A549 (cell line): ENCODE measurements at regions not wholly inside any gene's neighbourhood (a gene's known extent, or its start where the extent isn't known, plus 50 kb on each side); places are given as distances from the start of the nearest gene placed in this dataset.
"Not testable (repeated sequence)": the region's sequence is repeated elsewhere in the genome, so short reads cannot be mapped to it uniquely, and the experiment has no call there.

ENCODE experiments used
- ATAC-seq, 2 experiments: fragments of 200-7000 bp in 1 of 2; fragments of >200 bp in 1 of 2; cut with Nextera tagmentation in 1 of 2; cut with Tn5 transposase in 1 of 2; 3 replicates each; pipeline versions ENCODE4 v1.8.0 to v1.9.1; 2018 to 2020; ENCODE audit warnings: mild to moderate bottlenecking in 1 of 2, moderate library complexity in 1 of 2
- CTCF ChIA-PET: fragments of 300-600 bp; sonication (Branson Sonifier 250); formaldehyde crosslinking; extraction: SDS; loops from one replicate; lab custom pipeline; 2021; ENCODE audit warnings: antibody characterized with exemption, inconsistent platforms; lab: Yijun Ruan, JAX
- POLR2A ChIA-PET: fragments of 350-600 bp; formaldehyde crosslinking; extraction: SDS; loops from one replicate; lab custom pipeline; 2021; ENCODE audit warnings: antibody characterized with exemption, inconsistent platforms; lab: Yijun Ruan, JAX
- DNase-seq, 2 experiments: peaks; one replicate each; pipeline versions ENCODE4 v3.0.0 to v3.0.0-alpha.2; 2011 to 2016; ENCODE audit warnings: low read depth in 1 of 2, low spot score in 1 of 2
- FAIRE-seq: peaks from 2 replicates; lab custom pipeline; 2011; peaks lifted over from hg19 to GRCh38; lab: Jason Lieb, UNC
- H3K27ac ChIP-seq, 2 experiments: fragments of >200 bp; sonication (Bioruptor Twin); formaldehyde crosslinking; 3 replicates each; pipeline ENCODE4 v1.5.1; 2016 to 2017
- H3K4me1 ChIP-seq: fragments of >200 bp; sonication (Bioruptor Twin); formaldehyde crosslinking; 3 replicates; pipeline ENCODE4 v1.6.1; 2016
- H3K4me2 ChIP-seq: fragments of >200 bp; sonication (Bioruptor Twin); formaldehyde crosslinking; 3 replicates; pipeline ENCODE4 v1.6.1; 2016
- H3K4me3 ChIP-seq: fragments of >200 bp; sonication (Bioruptor Twin); formaldehyde crosslinking; 3 replicates; pipeline ENCODE4 v1.5.1; 2016
- H3K9me3 ChIP-seq: fragments of >200 bp; sonication (Bioruptor Twin); formaldehyde crosslinking; 3 replicates; pipeline ENCODE4 v1.6.1; 2016
- BHLHE40 ChIP-seq: IDR thresholded peaks from 2 replicates; pipeline ENCODE4 v1.6.1; 2012; ENCODE audit warnings: low read depth, low read length, inconsistent platforms
- CBX2 ChIP-seq: fragments of 200-600 bp; sonication (generic); IDR thresholded peaks from 2 replicates; pipeline ENCODE4 v1.6.1; 2016; ENCODE audit warnings: low read depth, mild to moderate bottlenecking, borderline replicate concordance
- CBX8 ChIP-seq: fragments of 200-600 bp; sonication (generic); IDR thresholded peaks from 2 replicates; pipeline ENCODE4 v1.6.1; 2016
- CHD4 ChIP-seq: fragments of 200-600 bp; sonication (generic); IDR thresholded peaks from 2 replicates; pipeline ENCODE4 v1.6.1; 2016; ENCODE audit warnings: antibody characterized with exemption, mild to moderate bottlenecking, borderline replicate concordance
- GATA3 ChIP-seq: IDR thresholded peaks from 2 replicates; pipeline ENCODE4 v1.6.1; 2012; ENCODE audit warnings: borderline replicate concordance
- HDAC2 ChIP-seq: fragments of 200-600 bp; sonication (generic); IDR thresholded peaks from 2 replicates; pipeline ENCODE4 v1.6.1; 2016
- HES2 ChIP-seq: fragments of >200 bp; sonication (Bioruptor Twin); formaldehyde crosslinking; IDR thresholded peaks from 2 replicates; pipeline ENCODE4 v1.6.1; 2016
- HOXB13 ChIP-seq: fragments of 250-450 bp; sonication (Bioruptor Pico); IDR thresholded peaks from 2 replicates; pipeline ENCODE4 v1.5.0; 2020; ENCODE audit warnings: low read depth, mild to moderate bottlenecking, moderate library complexity
- JUNB ChIP-seq: fragments of >200 bp; sonication (Bioruptor Twin); formaldehyde crosslinking; IDR thresholded peaks from 2 replicates; pipeline ENCODE4 v1.6.1; 2016
- KDM5A ChIP-seq: fragments of 200-600 bp; sonication (generic); IDR thresholded peaks from 2 replicates; pipeline ENCODE4 v1.6.1; 2016; ENCODE audit warnings: antibody characterized with exemption, mild to moderate bottlenecking
- MAFK ChIP-seq: fragments of 450-650 bp; IDR thresholded peaks from 2 replicates; pipeline ENCODE4 v1.6.1; 2014; ENCODE audit not compliant: partially characterized antibody
- MAZ ChIP-seq: fragments of 150-350 bp; IDR thresholded peaks from 2 replicates; pipeline ENCODE4 v1.6.1; 2014; ENCODE audit warnings: antibody characterized with exemption, low read depth, low read length, borderline replicate concordance
- MYC ChIP-seq: IDR thresholded peaks from 2 replicates; pipeline ENCODE4 v1.6.1; 2012; ENCODE audit warnings: mild to moderate bottlenecking, inconsistent platforms, low read length, improper control_type of control experiment, borderline replicate concordance
- NPAS2 ChIP-seq: fragments of 250-450 bp; sonication (Bioruptor Pico); IDR thresholded peaks from 2 replicates; pipeline ENCODE4 v1.8.0; 2022; ENCODE audit warnings: mild to moderate bottlenecking, moderate library complexity, borderline replicate concordance
- NR3C1 ChIP-seq: fragments of >200 bp; sonication (Bioruptor Twin); formaldehyde crosslinking; IDR thresholded peaks from 3 replicates; pipeline ENCODE4 v1.6.1; 2017
- PHF8 ChIP-seq: fragments of 200-600 bp; sonication (generic); IDR thresholded peaks from 2 replicates; pipeline ENCODE4 v1.6.1; 2016; ENCODE audit warnings: low read depth, mild to moderate bottlenecking, antibody characterized with exemption, moderate library complexity, borderline replicate concordance
- POLR2AphosphoS2 ChIP-seq: conservative IDR thresholded peaks from 2 replicates; pipeline ENCODE4 v1.6.1; 2012; ENCODE audit warnings: low read length, improper control_type of control experiment, inconsistent platforms
- RAD21 ChIP-seq, 2 experiments: fragments of >200 bp in 1 of 2; sonication (Bioruptor Twin) in 1 of 2; formaldehyde crosslinking in 1 of 2; IDR thresholded peaks in 1 of 2; conservative IDR thresholded peaks in 1 of 2; 2 replicates in 1 of 2; 3 replicates in 1 of 2; pipeline ENCODE4 v1.6.1; 2012 to 2018; ENCODE audit warnings: inconsistent platforms in 1 of 2
- RARB ChIP-seq: fragments of 250-450 bp; sonication (Bioruptor Pico); IDR thresholded peaks from 2 replicates; pipeline ENCODE4 v1.8.0; 2021; ENCODE audit warnings: mild to moderate bottlenecking, moderate library complexity
- RNF2 ChIP-seq: fragments of 200-600 bp; sonication (generic); IDR thresholded peaks from 2 replicates; pipeline ENCODE4 v1.6.1; 2016; ENCODE audit warnings: low read depth, mild to moderate bottlenecking, antibody characterized with exemption, moderate library complexity, borderline replicate concordance
- SMC3 ChIP-seq: fragments of >200 bp; sonication (Bioruptor Twin); formaldehyde crosslinking; IDR thresholded peaks from 3 replicates; pipeline ENCODE4 v1.6.1; 2018; ENCODE audit warnings: inconsistent platforms
- ZSCAN20 ChIP-seq: fragments of 250-450 bp; sonication (Bioruptor Pico); IDR thresholded peaks from 2 replicates; pipeline ENCODE4 v1.8.0; 2022; ENCODE audit warnings: mild to moderate bottlenecking, moderate library complexity
- WGBS: methylation state at CpG from one replicate; pipeline ENCODE4 v1.1.6; 2017; ENCODE audit errors: missing lambda C conversion rate; 5-methylcytosine and 5-hydroxymethylcytosine counted together

GRCh38 chr7:13748998-13749397 lies 240.5 kb downstream of the ETV1 start:
- no peak for DNase-seq
- no peak overlapping the region for H3K4me3 ChIP-seq
- 16% methylated on average over 6 of the region's 6 CpGs for WGBS
- no peak for FAIRE-seq
- no peaks in the 10 kb centered on the region for H3K4me1 ChIP-seq
- no peaks in the 10 kb centered on the region for H3K9me3 ChIP-seq
- ChIA-PET CTCF (no interaction called here), POLR2A (no interaction called here)
- H3K4me2 ChIP-seq: no peak overlapping the region
- H3K27ac ChIP-seq: no peak overlapping the region
- no peak for TF ChIP-seq NR3C1
- TF ChIP-seq POLR2AphosphoS2: no peak
- TF ChIP-seq SMC3: no peak
- TF ChIP-seq HDAC2: no peak
- TF ChIP-seq ZSCAN20 (CRISPR knock-in tag): no peak
- no peak for TF ChIP-seq RNF2
- no peak for ATAC-seq

GRCh38 chr7:13749636-13750035 lies 239.8 kb downstream of the ETV1 start:
- no peak overlapping the region for H3K27ac ChIP-seq
- no peak overlapping the region for H3K4me2 ChIP-seq
- no peaks in the 10 kb centered on the region for H3K4me1 ChIP-seq
- no peak for ATAC-seq
- POLR2A ChIA-PET: no interaction called here
- FAIRE-seq: no peak
- TF ChIP-seq PHF8 (no peak), KDM5A (no peak)
- 30% methylated on average over 3 of the region's 3 CpGs for WGBS
- CTCF ChIA-PET: no interaction called here
- no peak overlapping the region for H3K4me3 ChIP-seq
- no peaks in the 10 kb centered on the region for H3K9me3 ChIP-seq
- no peak for DNase-seq

- no peak overlapping the region for H3K4me2 ChIP-seq
- 4% methylated on average over 1 of the region's 1 CpG for WGBS
- no peak for TF ChIP-seq HES2
- TF ChIP-seq RAD21 (conservative IDR thresholded peaks at IDR 0.05 in 1 of 2, IDR thresholded peaks at IDR 0.05 in 1 of 2): no peak
- TF ChIP-seq RARB (CRISPR knock-in tag): no peak
- no peak for TF ChIP-seq HOXB13
- no peak for TF ChIP-seq PHF8
- no peaks in the 10 kb centered on the region for H3K4me1 ChIP-seq
- H3K9me3 ChIP-seq: no peaks in the 10 kb centered on the region
- ChIA-PET POLR2A (no interaction called here), CTCF (no interaction called here)
- no peak overlapping the region for H3K27ac ChIP-seq
- H3K4me3 ChIP-seq: no peak overlapping the region
- FAIRE-seq: no peak
- DNase-seq: no peak
- ATAC-seq: no peak
These were observed 237.7 kb downstream of the ETV1 start for GRCh38 chr7:13751766-13752165.

DNA sequence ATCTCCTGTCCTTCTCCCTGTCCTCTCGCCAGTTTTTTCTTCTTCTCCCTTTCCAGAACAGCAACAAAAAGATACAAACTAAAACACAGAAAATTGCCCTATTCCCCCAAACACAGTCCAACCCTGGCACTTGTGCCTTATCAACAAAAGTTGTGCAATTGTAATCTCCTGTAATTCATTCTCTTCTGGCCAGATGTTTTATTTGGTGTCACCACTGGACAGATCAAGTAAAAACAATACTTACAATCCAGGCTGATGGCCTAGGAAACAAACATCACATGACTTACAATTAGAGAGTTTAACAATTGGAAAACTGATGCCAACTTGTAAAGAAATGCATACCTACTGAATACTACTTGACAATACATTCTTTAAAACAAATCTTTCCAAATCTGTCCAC lies 231.6 kb downstream of the ETV1 start:
- H3K4me1 ChIP-seq: no peaks in the 10 kb centered on the region
- CTCF ChIA-PET: no interaction called here
- TF ChIP-seq BHLHE40: no peak
- no peak for TF ChIP-seq MAZ
- TF ChIP-seq GATA3: no peak
- no peak for TF ChIP-seq JUNB
- no peak for TF ChIP-seq RNF2
- TF ChIP-seq NPAS2 (CRISPR knock-in tag): no peak
- no peak for TF ChIP-seq SMC3
- no peak for TF ChIP-seq CHD4
- TF ChIP-seq MAFK: no peak
- no peak for TF ChIP-seq MYC
- no peak for TF ChIP-seq PHF8
- no peak for TF ChIP-seq CBX8
- no peak for TF ChIP-seq HDAC2
- no peak for TF ChIP-seq CBX2
- TF ChIP-seq, all 56 proteins: peak for 0
- Histone ChIP-seq H3K27ac (no peak overlapping the region), H3K4me2 (no peak overlapping the region), H3K9me3 (no peaks in the 10 kb centered on the region), H3K4me3 (no peak overlapping the region)
- WGBS: 5% methylated on average over 1 of the region's 1 CpG
- ATAC-seq (no peak), FAIRE-seq (no peak), DNase-seq (no peak)
- POLR2A ChIA-PET: no interaction called here

GRCh38 chr7:13765853-13766252 lies 223.6 kb downstream of the ETV1 start:
- WGBS: 68% methylated on average over 11 of the region's 16 CpGs
- ATAC-seq, H3K4me2 ChIP-seq, DNase-seq, POLR2A ChIA-PET, H3K4me1 ChIP-seq, FAIRE-seq, H3K9me3 ChIP-seq, CTCF ChIA-PET, H3K4me3 ChIP-seq, H3K27ac ChIP-seq: not testable (repeated sequence)
